ENCODE measurements at regions not wholly inside any gene's neighbourhood (a gene's known extent, or its start where the extent isn't known, plus 50 kb on each side); places are given as distances from the start of the nearest gene placed in this dataset.

DNA sequence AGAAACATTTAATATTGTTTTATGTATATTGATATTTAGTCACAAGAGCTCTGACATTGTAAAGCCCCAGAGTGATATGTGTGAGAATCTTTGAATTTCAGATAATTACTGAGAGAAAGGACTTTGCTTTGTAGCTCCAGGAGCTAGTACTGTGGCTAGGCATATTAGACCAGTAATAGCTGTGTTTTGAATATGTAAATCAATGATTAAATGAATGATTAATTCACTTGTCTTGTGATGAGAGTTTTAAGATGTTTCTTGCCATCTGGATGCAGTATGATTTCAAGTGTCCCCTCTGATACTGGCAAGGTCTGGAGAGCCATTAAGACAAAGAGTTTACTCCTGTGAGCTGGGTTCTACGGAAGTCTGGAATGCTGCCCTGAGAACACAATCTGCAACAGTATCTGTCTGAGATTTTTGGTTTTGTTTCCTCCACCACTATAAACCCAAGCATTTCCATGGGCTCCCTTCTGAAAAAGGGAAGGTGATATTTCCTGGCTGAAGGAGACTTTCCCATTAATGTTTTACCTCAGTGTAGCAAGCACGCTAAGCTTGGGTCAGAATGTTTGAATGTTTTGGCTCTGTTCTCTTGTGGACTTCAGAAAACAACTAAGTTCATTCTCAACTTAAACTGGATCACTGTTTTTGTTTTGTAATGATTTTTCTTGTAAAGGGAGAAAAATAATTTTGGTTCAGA, 61.3 kb upstream of the BICC1 start:
- no peaks in the 10 kb centered on the region for H3K9me3 ChIP-seq
- intact Hi-C loops (cut with DNase I; ENCODE audit: low total_unique reads) (no loop called here), in situ Hi-C loops (cut with MboI; ENCODE audit: low pct_ligation_motif_present in 1 of 4, low pct_unique_long_range_greater_than_20kb in 1 of 4, low sequenced_read_pairs in 3 of 4) (no loop called here)
- peaks cover 0 to 3% (median 0%) of the 10 kb centered on the region in 4 donors for H3K4me1 ChIP-seq
- WGBS, 2 donors (ENCODE audit: low coverage in 1 of 2) = 52 to 54% methylated on average over 2 of the region's 2 CpGs
- DNase-seq = no peak
- no peak overlapping the region for H3K4me3 ChIP-seq
- TF ChIP-seq POLR2AphosphoS5 (IDR thresholded peaks at IDR 0.05) (no peak), POLR2A (IDR thresholded peaks at IDR 0.05) (no peak), EP300 (IDR thresholded peaks at IDR 0.05; ENCODE audit: low read depth) (no peak), CTCF (IDR thresholded peaks at IDR 0.05) (no peak)
- no peaks in the 10 kb centered on the region for H3K27me3 ChIP-seq
- no peak overlapping the region for H3K27ac ChIP-seq
- H3K36me3 ChIP-seq = no peaks in the 10 kb centered on the region

- H3K27ac ChIP-seq = no peak overlapping the region
- intact Hi-C loops (cut with DNase I; ENCODE audit: low total_unique reads) = no loop called here
- 42 to 71% methylated on average over 1 to 3 of the region's 3 CpGs for WGBS, 2 donors (ENCODE audit: low coverage in 1 of 2)
These were observed 59.6 kb upstream of the BICC1 start for GRCh38 chr10:58453105-58453504.

DNA sequence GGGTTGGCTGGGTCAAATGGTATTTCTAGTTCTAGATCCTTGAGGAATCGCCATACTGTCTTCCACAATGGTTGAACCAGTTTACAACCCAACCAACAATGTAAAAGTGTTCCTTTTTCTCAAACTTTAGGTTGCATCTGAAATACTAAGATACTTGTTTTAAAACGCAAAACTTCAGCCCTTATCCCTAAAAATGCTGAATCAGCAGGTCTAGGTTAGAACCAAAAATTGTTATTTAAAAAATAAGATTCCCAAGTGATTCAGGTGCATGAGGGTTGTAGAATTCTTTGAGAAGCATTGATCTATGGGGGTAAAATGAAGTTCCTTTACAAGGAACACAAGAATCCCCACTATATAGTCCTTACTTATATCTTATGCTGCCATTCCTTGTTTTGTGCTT, 56.5 kb upstream of the BICC1 start:
- no peaks in the 10 kb centered on the region for H3K27me3 ChIP-seq
- no peaks in the 10 kb centered on the region for H3K36me3 ChIP-seq
- H3K4me1 ChIP-seq = peaks cover 0 to 3% (median 0%) of the 10 kb centered on the region in 4 donors
- 86 to 92% methylated on average over 2 of the region's 2 CpGs for WGBS, 2 donors (ENCODE audit: low coverage in 1 of 2)
- in situ Hi-C loops (cut with MboI; ENCODE audit: low pct_ligation_motif_present in 1 of 4, low pct_unique_long_range_greater_than_20kb in 1 of 4, low sequenced_read_pairs in 3 of 4) (no loop called here), intact Hi-C loops (cut with DNase I; ENCODE audit: low total_unique reads) (no loop called here)
- H3K9me3 ChIP-seq = no peaks in the 10 kb centered on the region
- TF ChIP-seq POLR2AphosphoS5 (IDR thresholded peaks at IDR 0.05) = no peak
- TF ChIP-seq CTCF (IDR thresholded peaks at IDR 0.05) = no peak
- no peak for TF ChIP-seq POLR2A (IDR thresholded peaks at IDR 0.05)
- TF ChIP-seq EP300 (IDR thresholded peaks at IDR 0.05; ENCODE audit: low read depth) = no peak
- H3K4me3 ChIP-seq = no peak overlapping the region
- DNase-seq = no peak
- H3K27ac ChIP-seq = no peak overlapping the region

More at GRCh38 chr10:58453105-58453504, 59.6 kb upstream of the BICC1 start:
- Histone ChIP-seq H3K9me3 (no peaks in the 10 kb centered on the region), H3K27me3 (no peaks in the 10 kb centered on the region), H3K4me3 (no peak overlapping the region), H3K36me3 (no peaks in the 10 kb centered on the region), H3K4me1 (peaks cover 0 to 3% (median 0%) of the 10 kb centered on the region in 4 donors)
- DNase-seq = no peak
- TF ChIP-seq CTCF (IDR thresholded peaks at IDR 0.05) (no peak), EP300 (IDR thresholded peaks at IDR 0.05; ENCODE audit: low read depth) (no peak), POLR2AphosphoS5 (IDR thresholded peaks at IDR 0.05) (no peak), POLR2A (IDR thresholded peaks at IDR 0.05) (no peak)
- in situ Hi-C loops (cut with MboI; ENCODE audit: low pct_ligation_motif_present in 1 of 4, low pct_unique_long_range_greater_than_20kb in 1 of 4, low sequenced_read_pairs in 3 of 4) = no loop called here

DNA sequence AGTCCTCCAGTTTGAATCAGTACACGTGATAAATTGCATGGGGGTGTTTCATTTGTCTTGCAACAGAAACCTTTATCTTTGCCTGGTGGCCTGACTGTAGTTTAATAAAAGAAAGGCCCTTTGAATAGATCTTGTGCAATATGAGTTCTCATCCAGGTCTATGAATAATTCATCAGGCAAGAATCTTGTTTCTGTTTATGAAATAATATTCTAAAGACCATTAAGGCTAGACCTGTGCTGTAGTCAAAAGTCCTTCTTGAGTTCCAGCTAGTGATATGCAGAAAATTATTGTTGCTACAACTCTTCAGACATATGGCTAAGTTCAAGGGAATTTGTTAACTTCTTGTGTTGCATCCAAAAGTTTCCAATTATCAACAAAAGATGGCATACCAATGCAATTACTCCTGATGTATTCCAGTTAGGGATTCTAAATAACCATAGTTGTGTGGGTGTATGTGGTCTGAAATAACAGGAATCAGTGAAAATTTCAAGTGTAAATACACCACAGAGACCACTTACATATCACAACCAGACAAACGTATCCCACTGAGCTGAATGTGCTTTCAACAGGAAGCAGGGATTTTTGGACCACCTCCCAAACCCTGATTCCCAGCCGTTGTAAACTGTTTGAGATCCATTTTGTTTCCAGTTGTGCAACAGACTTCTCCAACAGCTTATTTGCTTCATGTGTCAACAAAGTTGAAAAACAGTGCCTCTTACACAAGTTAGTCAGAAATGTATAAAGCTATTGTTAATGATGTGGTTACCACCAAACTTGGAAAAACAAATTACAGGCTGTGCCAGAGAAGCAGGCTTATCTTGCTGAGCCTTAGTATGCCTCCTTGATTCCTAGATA, 54.7 kb upstream of the BICC1 start:
- no peak for TF ChIP-seq POLR2A (IDR thresholded peaks at IDR 0.05)
- TF ChIP-seq CTCF (IDR thresholded peaks at IDR 0.05) = no peak
- TF ChIP-seq EP300 (IDR thresholded peaks at IDR 0.05; ENCODE audit: low read depth) = no peak
- TF ChIP-seq POLR2AphosphoS5 (IDR thresholded peaks at IDR 0.05) = peak in 2 of 3 donors; percentile 63 to 82
- in situ Hi-C loops (cut with MboI; ENCODE audit: low pct_ligation_motif_present in 1 of 4, low pct_unique_long_range_greater_than_20kb in 1 of 4, low sequenced_read_pairs in 3 of 4) = no loop called here
- intact Hi-C loops (cut with DNase I; ENCODE audit: low total_unique reads) = no loop called here
- no peaks in the 10 kb centered on the region for H3K27me3 ChIP-seq
- H3K27ac ChIP-seq = peak overlapping the region; percentile 25 to 44 (median 38)
- peak; percentile 30 for DNase-seq
- no peaks in the 10 kb centered on the region for H3K36me3 ChIP-seq
- H3K9me3 ChIP-seq = no peaks in the 10 kb centered on the region
- H3K4me3 ChIP-seq = no peak overlapping the region
- H3K4me1 ChIP-seq = no peaks in the 10 kb centered on the region
- 30 to 60% methylated on average over 2 to 3 of the region's 3 CpGs for WGBS, 2 donors (ENCODE audit: low coverage in 1 of 2)
